ENCODE measurements at regions not wholly inside any gene's neighbourhood (a gene's known extent, or its start where the extent isn't known, plus 50 kb on each side); places are given as distances from the start of the nearest gene placed in this dataset.

DNA sequence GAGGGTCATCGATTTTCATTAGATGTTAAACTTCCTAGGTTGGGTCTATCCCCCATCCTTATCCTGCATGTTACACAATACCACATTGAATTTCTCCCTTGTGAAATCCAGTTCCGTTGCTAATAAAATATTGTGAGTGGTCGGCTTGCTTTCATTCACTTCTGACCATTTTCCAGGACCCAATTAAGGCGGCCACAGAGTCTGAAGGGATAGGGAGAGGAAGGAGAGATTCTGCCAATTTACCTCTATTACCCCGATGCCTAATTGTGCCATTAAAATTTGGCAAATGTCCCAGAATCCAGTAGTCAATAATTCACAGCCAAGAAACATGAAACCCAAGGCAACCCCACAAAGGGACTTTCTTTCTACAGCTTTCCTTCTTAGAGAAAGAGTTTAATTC, 129.9 kb downstream of the IPMK start:
- DNase-seq (ENCODE audit: low spot score) (no peak), FAIRE-seq (no peak), ATAC-seq (no peak)
- under 1% methylated on average over 5 of the region's 5 CpGs for WGBS (ENCODE audit: low lambda C conversion rate)
- H3K27ac ChIP-seq (ENCODE audit: extremely low read length, insufficient read depth, low read length): no peak overlapping the region
- no peak overlapping the region for H3K4me2 ChIP-seq (ENCODE audit: low read depth, low read length)
- in situ Hi-C loops (cut with HindIII; ENCODE audit: extremely low pct_ligation_motif_present, low pct_unique_long_range_greater_than_20kb) (no loop called here), intact Hi-C loops (cut with micrococcal nuclease; ENCODE audit: unreplicated experiment) (no loop called here)
- H3K27me3 ChIP-seq (ENCODE audit: control insufficient read depth in 1 of 2, insufficient read depth in 2 of 2, low read length in 2 of 2): 0 out of 5 replicates have a peak, but pooled peaks cover 0 to 3% of the 10 kb centered on the region in 2 experiments
- no peak overlapping the region for H3K4me3 ChIP-seq (replicated peaks in 1 of 3; ENCODE audit: insufficient read depth in 1 of 3, low read depth in 2 of 3, low read length in 3 of 3)
- no peak overlapping the region for H3K9ac ChIP-seq (ENCODE audit: insufficient read depth, low read depth, low read length)
- TF ChIP-seq, protein P1, sequence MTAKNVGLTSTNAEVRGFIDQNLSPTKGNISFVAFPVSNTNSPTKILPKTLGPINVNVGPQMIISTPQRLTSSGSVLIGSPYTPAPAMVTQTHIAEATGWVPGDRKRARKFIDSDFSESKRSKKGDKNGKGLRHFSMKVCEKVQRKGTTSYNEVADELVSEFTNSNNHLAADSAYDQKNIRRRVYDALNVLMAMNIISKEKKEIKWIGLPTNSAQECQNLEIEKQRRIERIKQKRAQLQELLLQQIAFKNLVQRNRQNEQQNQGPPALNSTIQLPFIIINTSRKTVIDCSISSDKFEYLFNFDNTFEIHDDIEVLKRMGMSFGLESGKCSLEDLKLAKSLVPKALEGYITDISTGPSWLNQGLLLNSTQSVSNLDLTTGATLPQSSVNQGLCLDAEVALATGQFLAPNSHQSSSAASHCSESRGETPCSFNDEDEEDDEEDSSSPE (CRISPR knock-in tag; IDR thresholded peaks at IDR 0.05): no peak
- TF ChIP-seq ZNF142 (CRISPR knock-in tag; IDR thresholded peaks at IDR 0.05) (no peak), PCBP2 (optimal IDR thresholded peaks at IDR 0.05; ENCODE audit: low read depth, low read length, poor library complexity, severe bottlenecking) (no peak), ZNF556 (CRISPR knock-in tag; IDR thresholded peaks at IDR 0.05; ENCODE audit: borderline replicate concordance) (no peak)
- H3K4me1 ChIP-seq (ENCODE audit: insufficient read depth, low read length): no peaks in the 10 kb centered on the region
- H2AFZ ChIP-seq (ENCODE audit: low read length): no peak overlapping the region
- H4K20me1 ChIP-seq (ENCODE audit: insufficient read depth, low read length): no peaks in the 10 kb centered on the region
- CTCF ChIA-PET (ENCODE audit: low intra/inter-chr PET ratio, low total read pairs): no interaction called here
- H3K79me2 ChIP-seq (ENCODE audit: insufficient read depth, low read length): no peaks in the 10 kb centered on the region
- no peaks in the 10 kb centered on the region for H3K9me3 ChIP-seq (ENCODE audit: low read length)
- no peaks in the 10 kb centered on the region for H3K36me3 ChIP-seq (replicated peaks in 1 of 2; ENCODE audit: control insufficient read depth in 1 of 2, insufficient read depth in 2 of 2, low read length in 2 of 2)
- POLR2A ChIA-PET: no interaction called here
- BruUV-seq (replicated peaks): no TSS peak

All from HepG2 (cell line).